H9 (cell line): ENCODE measurements at regions not wholly inside any gene's neighbourhood (a gene's known extent, or its start where the extent isn't known, plus 50 kb on each side); places are given as distances from the start of the nearest gene placed in this dataset.

Source experiments
- DNase-seq: peaks from one replicate; pipeline ENCODE4 v3.0.0-alpha.2; 2017
- H2AFZ ChIP-seq: one replicate; pipeline ENCODE4 v1.6.1; 2013; ENCODE audit warnings: mild to moderate bottlenecking, low read length, control low read depth, moderate library complexity
- H2AK5ac ChIP-seq: 2 replicates; pipeline ENCODE4 v1.6.1; 2013; ENCODE audit warnings: low read length, control low read depth, mixed read lengths; ENCODE audit not compliant: insufficient read length
- H2BK120ac ChIP-seq: one replicate; pipeline ENCODE4 v1.6.1; 2013; ENCODE audit warnings: low read depth, mild to moderate bottlenecking, low read length, control low read depth, inconsistent platforms; ENCODE audit not compliant: poor library complexity, severe bottlenecking
- H2BK12ac ChIP-seq: 2 replicates; pipeline ENCODE4 v1.6.1; 2013; ENCODE audit warnings: low read length, control low read depth, mixed read lengths, low read depth; ENCODE audit not compliant: insufficient read length
- H2BK15ac ChIP-seq: 2 replicates; pipeline ENCODE4 v1.6.1; 2013; ENCODE audit warnings: low read depth, low read length, control low read depth
- H2BK20ac ChIP-seq: one replicate; pipeline ENCODE4 v1.6.1; 2013; ENCODE audit warnings: low read depth, mild to moderate bottlenecking, low read length, control low read depth, inconsistent platforms; ENCODE audit not compliant: poor library complexity, severe bottlenecking
- H2BK5ac ChIP-seq: 2 replicates; pipeline ENCODE4 v1.6.1; 2013; ENCODE audit warnings: low read length, control low read depth, mixed read lengths; ENCODE audit not compliant: insufficient read length
- H3K14ac ChIP-seq: 2 replicates; pipeline ENCODE4 v1.6.1; 2013; ENCODE audit warnings: low read length, control low read depth; ENCODE audit not compliant: insufficient read depth
- H3K18ac ChIP-seq: 2 replicates; pipeline ENCODE4 v1.6.1; 2013; ENCODE audit warnings: low read depth, mild to moderate bottlenecking, mixed read lengths, low read length, control low read depth; ENCODE audit not compliant: insufficient read length
- H3K23ac ChIP-seq: 2 replicates; pipeline ENCODE4 v1.6.1; 2013; ENCODE audit warnings: low read length, control low read depth, mixed read lengths, low read depth; ENCODE audit not compliant: insufficient read length
- H3K23me2 ChIP-seq: 2 replicates; pipeline ENCODE4 v1.6.1; 2013; ENCODE audit warnings: low read depth, mild to moderate bottlenecking, mixed read lengths, low read length, control low read depth; ENCODE audit not compliant: insufficient read length, poor library complexity, severe bottlenecking
- H3K27ac ChIP-seq: 2 replicates; pipeline ENCODE4 v1.5.1; 2013; ENCODE audit warnings: low read length, control low read depth, mixed read lengths, low read depth; ENCODE audit not compliant: insufficient read length
- H3K27me3 ChIP-seq: 2 replicates; pipeline ENCODE4 v1.6.1; 2013; ENCODE audit warnings: low read length, control low read depth, inconsistent platforms; ENCODE audit not compliant: insufficient read depth
- H3K4ac ChIP-seq: 2 replicates; pipeline ENCODE4 v1.6.1; 2013; ENCODE audit warnings: low read depth, mild to moderate bottlenecking, control low read depth, inconsistent platforms, low read length, moderate library complexity
- H3K4me1 ChIP-seq: 2 replicates; pipeline ENCODE4 v1.6.1; 2013; ENCODE audit warnings: low read length, control low read depth, inconsistent platforms; ENCODE audit not compliant: insufficient read depth
- H3K4me2 ChIP-seq: 2 replicates; pipeline ENCODE4 v1.6.1; 2013; ENCODE audit warnings: low read length, control low read depth, mixed read lengths; ENCODE audit not compliant: insufficient read length, insufficient read depth
- H3K56ac ChIP-seq: 2 replicates; pipeline ENCODE4 v1.6.1; 2013; ENCODE audit warnings: low read depth, mild to moderate bottlenecking, mixed read lengths, low read length, control low read depth; ENCODE audit not compliant: insufficient read length
- H3K79me1 ChIP-seq: 2 replicates; pipeline ENCODE4 v1.6.1; 2013; ENCODE audit warnings: low read depth, mild to moderate bottlenecking, moderate library complexity, low read length, control low read depth, inconsistent platforms; ENCODE audit not compliant: insufficient read depth, poor library complexity, severe bottlenecking
- H3K79me2 ChIP-seq: 2 replicates; pipeline ENCODE4 v1.6.1; 2013; ENCODE audit warnings: low read length, control low read depth, inconsistent platforms; ENCODE audit not compliant: insufficient read depth
- H3K9ac ChIP-seq: 2 replicates; pipeline ENCODE4 v1.6.1; 2013; ENCODE audit warnings: low read length, control low read depth, mixed read lengths; ENCODE audit not compliant: insufficient read length; ENCODE audit errors: extremely low read depth
- H3K9me3 ChIP-seq: one replicate; pipeline ENCODE4 v1.6.1; 2013; ENCODE audit warnings: low read depth, low read length, inconsistent platforms; ENCODE audit not compliant: control insufficient read depth
- H3T11ph ChIP-seq: one replicate; pipeline ENCODE4 v1.6.1; 2013; ENCODE audit warnings: mild to moderate bottlenecking, low read length, control low read depth, inconsistent platforms
- H4K20me1 ChIP-seq: one replicate; pipeline ENCODE4 v1.6.1; 2013; ENCODE audit not compliant: control insufficient read depth, insufficient read length, insufficient read depth
- H4K5ac ChIP-seq: 2 replicates; pipeline ENCODE4 v1.6.1; 2013; ENCODE audit warnings: low read depth, mild to moderate bottlenecking, mixed read lengths, low read length, control low read depth; ENCODE audit not compliant: insufficient read length
- H4K8ac ChIP-seq: replicated peaks from 2 replicates; pipeline ENCODE4 v1.6.1; 2013; ENCODE audit warnings: low read length, control low read depth, mixed read lengths, low read depth; ENCODE audit not compliant: insufficient read length
- H4K91ac ChIP-seq: 2 replicates; pipeline ENCODE4 v1.6.1; 2013; ENCODE audit warnings: low read depth, mild to moderate bottlenecking, moderate library complexity, mixed read lengths, low read length, control low read depth; ENCODE audit not compliant: insufficient read length
- H3K27ac Mint-ChIP-seq, 3 experiments: 2 replicates in 2 of 3; 3 replicates in 1 of 3; pipeline ENCODE4 v1.8.0; 2020 to 2021; ENCODE audit warnings: mixed read lengths in 3 of 3, mild to moderate bottlenecking in 1 of 3, moderate library complexity in 1 of 3
- H3K27me3 Mint-ChIP-seq: 2 replicates; pipeline ENCODE4 v1.8.0; 2021; ENCODE audit warnings: low read depth, mild to moderate bottlenecking, moderate library complexity, mixed read lengths
- H3K36me3 Mint-ChIP-seq, 3 experiments: 2 replicates in 2 of 3; 3 replicates in 1 of 3; pipeline ENCODE4 v1.8.0; 2020 to 2021; ENCODE audit warnings: low read depth in 3 of 3, mixed read lengths in 3 of 3; ENCODE audit not compliant: insufficient read depth in 1 of 3
- H3K4me1 Mint-ChIP-seq, 2 experiments: 2 replicates each; pipeline ENCODE4 v1.8.0; 2020; ENCODE audit warnings: mixed read lengths in 2 of 2
- H3K4me3 Mint-ChIP-seq, 2 experiments: 2 replicates in 1 of 2; 3 replicates in 1 of 2; pipeline ENCODE4 v1.8.0; 2020 to 2021; ENCODE audit warnings: mild to moderate bottlenecking in 2 of 2, mixed read lengths in 2 of 2, moderate library complexity in 1 of 2
- H3K9me3 Mint-ChIP-seq, 2 experiments: 2 replicates in 1 of 2; 3 replicates in 1 of 2; pipeline ENCODE4 v1.8.0; 2020; ENCODE audit warnings: mild to moderate bottlenecking in 2 of 2, mixed read lengths in 2 of 2, moderate library complexity in 1 of 2
- WGBS: extraction: QIAGEN DNeasy Blood & Tissue Kit; methylation state at CpG from one replicate; pipeline ENCODE4 v1.1.7; 2013; ENCODE audit warnings: missing lambda C conversion rate, low lambda C conversion rate, mixed read lengths; ENCODE audit not compliant: insufficient read length; ENCODE audit errors: extremely low coverage; 5-methylcytosine and 5-hydroxymethylcytosine counted together
- TF ChIP-seq, protein P1 (sequence below): fragments of 200-600 bp; sonication (generic); conservative IDR thresholded peaks from 3 replicates; pipeline ENCODE4 v1.8.0; 2021; ENCODE audit warnings: antibody characterized with exemption, mild to moderate bottlenecking

DNA sequence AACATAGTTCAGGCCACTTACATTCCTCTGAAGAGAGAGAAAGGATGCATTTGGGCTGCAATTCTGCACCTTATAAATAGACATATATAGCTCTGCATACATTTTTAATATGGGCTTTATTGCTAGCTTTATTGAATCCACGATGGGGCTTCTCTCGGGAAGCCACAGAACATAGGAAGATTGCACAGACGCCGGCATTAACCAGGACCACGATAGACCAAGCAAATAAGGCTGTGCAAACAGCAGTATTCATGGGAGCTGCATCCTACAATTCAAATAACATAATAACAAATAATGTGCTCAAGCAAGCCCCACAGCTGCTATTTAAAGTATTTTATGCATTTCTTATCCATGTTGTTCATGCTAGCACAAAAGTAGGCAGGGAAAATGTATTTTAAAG lies 432.3 kb downstream of the TMEM114 start:
- no peak overlapping the region for H3T11ph ChIP-seq
- Mint-ChIP-seq H3K27me3 (no peaks in the 10 kb centered on the region; the same call in none of the 2 replicates), H3K36me3 (peaks cover 0 to 5% (median 0%) of the 10 kb centered on the region in 3 experiments; a peak in 2 of 7 replicates), H3K4me3 (no peak overlapping the region), H3K9me3 (peaks cover 9 to 11% of the 10 kb centered on the region in 2 experiments; a peak in 4 of 5 replicates), H3K4me1 (no peaks in the 10 kb centered on the region), H3K27ac (no peak overlapping the region)
- H4K5ac ChIP-seq = no peak overlapping the region
- H4K8ac ChIP-seq = no peak overlapping the region
- no peak overlapping the region for H2BK12ac ChIP-seq
- no peak overlapping the region for H3K18ac ChIP-seq
- no peak overlapping the region for H2BK20ac ChIP-seq
- TF ChIP-seq, protein P1, sequence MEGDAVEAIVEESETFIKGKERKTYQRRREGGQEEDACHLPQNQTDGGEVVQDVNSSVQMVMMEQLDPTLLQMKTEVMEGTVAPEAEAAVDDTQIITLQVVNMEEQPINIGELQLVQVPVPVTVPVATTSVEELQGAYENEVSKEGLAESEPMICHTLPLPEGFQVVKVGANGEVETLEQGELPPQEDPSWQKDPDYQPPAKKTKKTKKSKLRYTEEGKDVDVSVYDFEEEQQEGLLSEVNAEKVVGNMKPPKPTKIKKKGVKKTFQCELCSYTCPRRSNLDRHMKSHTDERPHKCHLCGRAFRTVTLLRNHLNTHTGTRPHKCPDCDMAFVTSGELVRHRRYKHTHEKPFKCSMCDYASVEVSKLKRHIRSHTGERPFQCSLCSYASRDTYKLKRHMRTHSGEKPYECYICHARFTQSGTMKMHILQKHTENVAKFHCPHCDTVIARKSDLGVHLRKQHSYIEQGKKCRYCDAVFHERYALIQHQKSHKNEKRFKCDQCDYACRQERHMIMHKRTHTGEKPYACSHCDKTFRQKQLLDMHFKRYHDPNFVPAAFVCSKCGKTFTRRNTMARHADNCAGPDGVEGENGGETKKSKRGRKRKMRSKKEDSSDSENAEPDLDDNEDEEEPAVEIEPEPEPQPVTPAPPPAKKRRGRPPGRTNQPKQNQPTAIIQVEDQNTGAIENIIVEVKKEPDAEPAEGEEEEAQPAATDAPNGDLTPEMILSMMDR = no peak
- no peak for DNase-seq
- H4K91ac ChIP-seq = no peak overlapping the region
- H2AK5ac ChIP-seq = no peak overlapping the region
- H3K23me2 ChIP-seq = no peaks in the 10 kb centered on the region
- H3K27me3 ChIP-seq = no peaks in the 10 kb centered on the region
- H3K4me2 ChIP-seq = no peak overlapping the region
- H3K9ac ChIP-seq = no peak overlapping the region
- no peaks in the 10 kb centered on the region for H3K79me1 ChIP-seq
- H2BK120ac ChIP-seq = no peak overlapping the region
- no peak overlapping the region for H2BK15ac ChIP-seq
- H3K79me2 ChIP-seq = no peaks in the 10 kb centered on the region
- no peak overlapping the region for H3K23ac ChIP-seq
- H3K4ac ChIP-seq = no peak overlapping the region
- no peak overlapping the region for H3K27ac ChIP-seq
- H2BK5ac ChIP-seq = no peak overlapping the region
- H3K14ac ChIP-seq = no peak overlapping the region
- no peaks in the 10 kb centered on the region for H3K9me3 ChIP-seq
- no peaks in the 10 kb centered on the region for H3K4me1 ChIP-seq
- H4K20me1 ChIP-seq = no peaks in the 10 kb centered on the region
- no peak overlapping the region for H3K56ac ChIP-seq
- WGBS = no CpG with 5 or more reads among the region's 5 CpGs
- no peak overlapping the region for H2AFZ ChIP-seq
